GM20000 (cell line): ENCODE measurements at regions not wholly inside any gene's neighbourhood (a gene's known extent, or its start where the extent isn't known, plus 50 kb on each side); places are given as distances from the start of the nearest gene placed in this dataset.

Experiments used
- DNase-seq: peaks from one replicate; pipeline ENCODE4 v3.0.0; 2012; ENCODE audit warnings: low spot score
- CTCF ChIP-seq: IDR thresholded peaks from 2 replicates; pipeline ENCODE4 v1.5.1; 2012; ENCODE audit warnings: mild to moderate bottlenecking, control low read depth; ENCODE audit errors: extremely low read depth, missing control alignments

GRCh38 chr11:32039149-32039548, 51.7 kb upstream of the RCN1 start:
- TF ChIP-seq CTCF = no peak
- DNase-seq = no peak

GRCh38 chr11:32034680-32035079, 56.2 kb upstream of the RCN1 start:
- no peak for DNase-seq
- no peak for TF ChIP-seq CTCF

GRCh38 chr11:32034149-32034548, 56.7 kb upstream of the RCN1 start:
- no peak for TF ChIP-seq CTCF
- no peak for DNase-seq

GRCh38 chr11:32033491-32033890, 57.4 kb upstream of the RCN1 start:
- no peak for DNase-seq
- no peak for TF ChIP-seq CTCF

GRCh38 chr11:32033067-32033466, 57.8 kb upstream of the RCN1 start:
- DNase-seq = no peak
- no peak for TF ChIP-seq CTCF

GRCh38 chr11:32032478-32032877, 58.4 kb upstream of the RCN1 start:
- DNase-seq = peak; percentile 10
- no peak for TF ChIP-seq CTCF

GRCh38 chr11:32032052-32032451, 58.8 kb upstream of the RCN1 start:
- DNase-seq = no peak
- TF ChIP-seq CTCF = no peak
